ENCODE measurements at regions not wholly inside any gene's neighbourhood (a gene's known extent, or its start where the extent isn't known, plus 50 kb on each side); places are given as distances from the start of the nearest gene placed in this dataset.

DNA sequence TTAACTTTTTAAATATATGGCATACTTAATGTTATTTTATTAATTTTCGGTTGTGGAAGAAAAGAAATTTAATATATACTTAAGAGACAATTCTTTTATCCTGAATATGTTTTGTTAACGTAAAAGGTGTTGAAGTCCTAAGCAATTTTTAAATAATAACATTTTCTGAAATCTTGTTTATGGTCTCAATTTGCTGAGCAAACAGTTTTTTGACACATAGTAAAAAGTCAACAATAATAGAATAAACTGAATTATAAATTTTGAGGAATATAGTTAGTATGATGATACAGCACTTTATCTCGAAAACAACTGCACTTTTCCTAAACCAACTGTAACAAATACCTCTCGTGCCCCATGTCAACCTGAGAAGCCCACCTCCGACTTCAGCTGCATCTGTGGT, 229.8 kb upstream of the TARS1 start:
- TF ChIP-seq CTCF (conservative IDR thresholded peaks at IDR 0.05; ENCODE audit: low read depth in 2 of 2) = no peak
- TF ChIP-seq EZH2phosphoT487 (IDR thresholded peaks at IDR 0.05; ENCODE audit: unreplicated experiment) = no peak
- TF ChIP-seq, protein P1, sequence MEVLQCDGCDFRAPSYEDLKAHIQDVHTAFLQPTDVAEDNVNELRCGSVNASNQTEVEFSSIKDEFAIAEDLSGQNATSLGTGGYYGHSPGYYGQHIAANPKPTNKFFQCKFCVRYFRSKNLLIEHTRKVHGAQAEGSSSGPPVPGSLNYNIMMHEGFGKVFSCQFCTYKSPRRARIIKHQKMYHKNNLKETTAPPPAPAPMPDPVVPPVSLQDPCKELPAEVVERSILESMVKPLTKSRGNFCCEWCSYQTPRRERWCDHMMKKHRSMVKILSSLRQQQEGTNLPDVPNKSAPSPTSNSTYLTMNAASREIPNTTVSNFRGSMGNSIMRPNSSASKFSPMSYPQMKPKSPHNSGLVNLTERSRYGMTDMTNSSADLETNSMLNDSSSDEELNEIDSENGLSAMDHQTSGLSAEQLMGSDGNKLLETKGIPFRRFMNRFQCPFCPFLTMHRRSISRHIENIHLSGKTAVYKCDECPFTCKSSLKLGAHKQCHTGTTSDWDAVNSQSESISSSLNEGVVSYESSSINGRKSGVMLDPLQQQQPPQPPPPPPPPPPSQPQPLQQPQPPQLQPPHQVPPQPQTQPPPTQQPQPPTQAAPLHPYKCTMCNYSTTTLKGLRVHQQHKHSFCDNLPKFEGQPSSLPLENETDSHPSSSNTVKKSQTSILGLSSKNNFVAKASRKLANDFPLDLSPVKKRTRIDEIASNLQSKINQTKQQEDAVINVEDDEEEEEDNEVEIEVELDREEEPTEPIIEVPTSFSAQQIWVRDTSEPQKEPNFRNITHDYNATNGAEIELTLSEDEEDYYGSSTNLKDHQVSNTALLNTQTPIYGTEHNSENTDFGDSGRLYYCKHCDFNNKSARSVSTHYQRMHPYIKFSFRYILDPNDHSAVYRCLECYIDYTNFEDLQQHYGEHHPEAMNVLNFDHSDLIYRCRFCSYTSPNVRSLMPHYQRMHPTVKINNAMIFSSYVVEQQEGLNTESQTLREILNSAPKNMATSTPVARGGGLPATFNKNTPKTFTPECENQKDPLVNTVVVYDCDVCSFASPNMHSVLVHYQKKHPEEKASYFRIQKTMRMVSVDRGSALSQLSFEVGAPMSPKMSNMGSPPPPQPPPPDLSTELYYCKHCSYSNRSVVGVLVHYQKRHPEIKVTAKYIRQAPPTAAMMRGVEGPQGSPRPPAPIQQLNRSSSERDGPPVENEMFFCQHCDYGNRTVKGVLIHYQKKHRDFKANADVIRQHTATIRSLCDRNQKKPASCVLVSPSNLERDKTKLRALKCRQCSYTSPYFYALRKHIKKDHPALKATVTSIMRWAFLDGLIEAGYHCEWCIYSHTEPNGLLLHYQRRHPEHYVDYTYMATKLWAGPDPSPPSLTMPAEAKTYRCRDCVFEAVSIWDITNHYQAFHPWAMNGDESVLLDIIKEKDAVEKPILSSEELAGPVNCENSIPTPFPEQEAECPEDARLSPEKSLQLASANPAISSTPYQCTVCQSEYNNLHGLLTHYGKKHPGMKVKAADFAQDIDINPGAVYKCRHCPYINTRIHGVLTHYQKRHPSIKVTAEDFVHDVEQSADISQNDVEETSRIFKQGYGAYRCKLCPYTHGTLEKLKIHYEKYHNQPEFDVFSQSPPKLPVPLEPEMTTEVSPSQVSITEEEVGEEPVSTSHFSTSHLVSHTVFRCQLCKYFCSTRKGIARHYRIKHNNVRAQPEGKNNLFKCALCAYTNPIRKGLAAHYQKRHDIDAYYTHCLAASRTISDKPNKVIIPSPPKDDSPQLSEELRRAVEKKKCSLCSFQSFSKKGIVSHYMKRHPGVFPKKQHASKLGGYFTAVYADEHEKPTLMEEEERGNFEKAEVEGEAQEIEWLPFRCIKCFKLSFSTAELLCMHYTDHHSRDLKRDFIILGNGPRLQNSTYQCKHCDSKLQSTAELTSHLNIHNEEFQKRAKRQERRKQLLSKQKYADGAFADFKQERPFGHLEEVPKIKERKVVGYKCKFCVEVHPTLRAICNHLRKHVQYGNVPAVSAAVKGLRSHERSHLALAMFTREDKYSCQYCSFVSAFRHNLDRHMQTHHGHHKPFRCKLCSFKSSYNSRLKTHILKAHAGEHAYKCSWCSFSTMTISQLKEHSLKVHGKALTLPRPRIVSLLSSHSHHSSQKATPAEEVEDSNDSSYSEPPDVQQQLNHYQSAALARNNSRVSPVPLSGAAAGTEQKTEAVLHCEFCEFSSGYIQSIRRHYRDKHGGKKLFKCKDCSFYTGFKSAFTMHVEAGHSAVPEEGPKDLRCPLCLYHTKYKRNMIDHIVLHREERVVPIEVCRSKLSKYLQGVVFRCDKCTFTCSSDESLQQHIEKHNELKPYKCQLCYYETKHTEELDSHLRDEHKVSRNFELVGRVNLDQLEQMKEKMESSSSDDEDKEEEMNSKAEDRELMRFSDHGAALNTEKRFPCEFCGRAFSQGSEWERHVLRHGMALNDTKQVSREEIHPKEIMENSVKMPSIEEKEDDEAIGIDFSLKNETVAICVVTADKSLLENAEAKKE (CRISPR knock-in tag; IDR thresholded peaks at IDR 0.05) = no peak
- TF ChIP-seq POLR2AphosphoS5 (IDR thresholded peaks at IDR 0.05; ENCODE audit: low read depth) = no peak
- TF ChIP-seq CREB1 (CRISPR knock-in tag; IDR thresholded peaks at IDR 0.05; ENCODE audit: low read depth) = no peak
- TF ChIP-seq ZNF114 (CRISPR knock-in tag; IDR thresholded peaks at IDR 0.05) = no peak
- no peak for TF ChIP-seq EZH2 (IDR thresholded peaks at IDR 0.05; ENCODE audit: low read depth, unreplicated experiment)
- TF ChIP-seq, protein P2, sequence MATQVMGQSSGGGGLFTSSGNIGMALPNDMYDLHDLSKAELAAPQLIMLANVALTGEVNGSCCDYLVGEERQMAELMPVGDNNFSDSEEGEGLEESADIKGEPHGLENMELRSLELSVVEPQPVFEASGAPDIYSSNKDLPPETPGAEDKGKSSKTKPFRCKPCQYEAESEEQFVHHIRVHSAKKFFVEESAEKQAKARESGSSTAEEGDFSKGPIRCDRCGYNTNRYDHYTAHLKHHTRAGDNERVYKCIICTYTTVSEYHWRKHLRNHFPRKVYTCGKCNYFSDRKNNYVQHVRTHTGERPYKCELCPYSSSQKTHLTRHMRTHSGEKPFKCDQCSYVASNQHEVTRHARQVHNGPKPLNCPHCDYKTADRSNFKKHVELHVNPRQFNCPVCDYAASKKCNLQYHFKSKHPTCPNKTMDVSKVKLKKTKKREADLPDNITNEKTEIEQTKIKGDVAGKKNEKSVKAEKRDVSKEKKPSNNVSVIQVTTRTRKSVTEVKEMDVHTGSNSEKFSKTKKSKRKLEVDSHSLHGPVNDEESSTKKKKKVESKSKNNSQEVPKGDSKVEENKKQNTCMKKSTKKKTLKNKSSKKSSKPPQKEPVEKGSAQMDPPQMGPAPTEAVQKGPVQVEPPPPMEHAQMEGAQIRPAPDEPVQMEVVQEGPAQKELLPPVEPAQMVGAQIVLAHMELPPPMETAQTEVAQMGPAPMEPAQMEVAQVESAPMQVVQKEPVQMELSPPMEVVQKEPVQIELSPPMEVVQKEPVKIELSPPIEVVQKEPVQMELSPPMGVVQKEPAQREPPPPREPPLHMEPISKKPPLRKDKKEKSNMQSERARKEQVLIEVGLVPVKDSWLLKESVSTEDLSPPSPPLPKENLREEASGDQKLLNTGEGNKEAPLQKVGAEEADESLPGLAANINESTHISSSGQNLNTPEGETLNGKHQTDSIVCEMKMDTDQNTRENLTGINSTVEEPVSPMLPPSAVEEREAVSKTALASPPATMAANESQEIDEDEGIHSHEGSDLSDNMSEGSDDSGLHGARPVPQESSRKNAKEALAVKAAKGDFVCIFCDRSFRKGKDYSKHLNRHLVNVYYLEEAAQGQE (IDR thresholded peaks at IDR 0.05; ENCODE audit: unreplicated experiment) = no peak
- TF ChIP-seq ZNF331 (CRISPR knock-in tag; IDR thresholded peaks at IDR 0.05; ENCODE audit: low read depth) = no peak
- no peak for TF ChIP-seq NANOG (IDR thresholded peaks at IDR 0.05; ENCODE audit: borderline replicate concordance)

Data from GM23338 (cell line).